GM19035 (cell line): ENCODE measurements at regions not wholly inside any gene's neighbourhood (a gene's known extent, or its start where the extent isn't known, plus 50 kb on each side); places are given as distances from the start of the nearest gene placed in this dataset.

Source experiments
- ATAC-seq: cut with Tn5 transposase; IDR thresholded peaks from one replicate; pipeline ENCODE4 v1.9.1; 2021; ENCODE audit not compliant: unreplicated experiment

DNA sequence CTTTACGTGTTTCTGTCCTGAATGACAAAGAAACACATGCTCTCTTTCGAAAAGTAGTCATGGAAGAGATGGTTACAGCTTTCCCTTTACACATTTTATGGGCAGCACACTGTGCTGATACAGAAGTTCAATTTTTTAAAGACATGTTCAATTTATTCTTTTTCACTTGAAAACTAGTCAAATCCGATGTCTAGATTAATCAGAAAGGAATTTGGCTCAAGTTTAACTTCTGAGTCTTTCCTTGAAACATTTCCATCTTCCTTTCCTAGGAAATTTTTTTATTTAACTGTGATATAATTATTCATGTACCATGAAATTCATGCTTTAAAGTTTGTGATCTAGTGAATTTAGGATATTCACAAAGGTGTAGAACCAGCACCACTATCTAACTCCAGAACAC is 360.1 kb downstream of the TNS3 start:
- ATAC-seq, result no peak

DNA sequence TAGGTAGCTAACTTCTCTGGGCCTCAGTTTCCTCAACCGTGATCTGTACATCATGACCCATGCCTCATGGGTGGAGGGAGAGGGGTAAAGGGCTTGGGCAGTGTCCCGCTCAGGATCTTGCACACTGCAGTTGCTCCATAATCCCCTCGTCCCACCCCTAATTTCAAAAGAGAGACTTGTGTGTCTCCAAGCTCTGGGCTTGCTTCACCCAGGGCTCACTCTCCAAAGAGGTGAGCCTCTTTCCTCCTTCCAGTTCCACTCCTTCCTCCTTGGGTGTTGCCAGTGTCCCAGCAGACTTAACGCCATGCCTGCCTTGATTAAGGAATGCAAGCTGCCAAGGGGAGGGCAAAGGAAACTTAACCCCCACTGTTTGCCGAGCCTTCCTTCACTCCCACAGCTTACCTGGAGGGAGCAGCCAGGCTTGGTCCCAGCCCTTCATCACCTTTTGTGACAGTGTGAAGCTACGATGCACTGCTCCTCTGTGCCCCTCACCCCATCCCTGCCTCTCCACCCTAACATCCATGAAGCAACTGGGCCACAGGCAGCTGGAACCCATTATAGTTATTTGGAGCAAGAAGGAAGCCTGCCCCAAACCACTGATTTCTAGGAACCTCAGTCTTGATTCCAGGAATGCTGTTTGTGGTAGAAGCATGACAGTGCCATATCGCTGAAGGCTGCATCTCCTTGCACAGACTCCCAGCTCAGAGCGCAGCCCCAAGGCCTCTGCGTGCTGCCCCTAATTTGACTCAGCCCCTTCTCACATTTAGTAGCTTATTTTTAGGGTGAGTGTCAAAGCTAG is 363.3 kb downstream of the TNS3 start:
- ATAC-seq, result no peak

DNA sequence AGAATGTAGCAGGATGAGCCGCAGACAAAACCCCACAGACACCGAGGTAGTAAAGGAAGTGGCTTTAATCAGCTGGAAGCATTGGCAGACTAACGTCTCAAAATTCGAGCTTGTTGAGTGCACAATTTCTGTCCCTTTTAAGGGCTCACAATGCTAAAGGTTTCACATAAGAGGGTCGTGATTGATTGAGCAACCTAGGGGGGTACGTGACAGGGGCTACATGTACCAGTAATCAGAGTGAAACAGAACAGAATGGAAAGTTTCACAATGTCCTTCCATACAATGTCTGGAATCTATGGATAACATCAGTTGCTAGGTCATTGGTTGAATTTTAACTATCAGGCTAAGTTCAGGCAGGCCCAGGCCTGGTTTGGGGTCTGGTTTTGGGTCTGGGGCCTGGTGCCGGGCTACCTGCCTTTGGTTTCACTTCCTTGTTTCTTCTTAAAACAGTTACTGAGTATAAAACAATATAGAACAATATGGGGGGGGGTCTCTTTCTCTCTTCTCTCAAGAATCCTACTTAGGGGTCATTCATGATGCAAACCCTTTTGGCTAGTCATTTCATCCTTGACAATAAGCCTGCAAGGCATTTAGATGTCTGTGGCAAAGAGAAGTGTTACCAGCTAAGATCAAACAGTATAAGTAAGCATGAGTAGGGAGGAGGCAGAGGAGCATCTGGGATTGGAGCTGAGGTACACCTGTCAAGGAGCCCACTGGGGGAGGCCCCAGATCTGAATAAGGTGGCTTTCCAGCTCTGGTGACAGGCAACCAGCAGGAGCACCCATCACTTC is 364.1 kb downstream of the TNS3 start:
- ATAC-seq, result no peak

DNA sequence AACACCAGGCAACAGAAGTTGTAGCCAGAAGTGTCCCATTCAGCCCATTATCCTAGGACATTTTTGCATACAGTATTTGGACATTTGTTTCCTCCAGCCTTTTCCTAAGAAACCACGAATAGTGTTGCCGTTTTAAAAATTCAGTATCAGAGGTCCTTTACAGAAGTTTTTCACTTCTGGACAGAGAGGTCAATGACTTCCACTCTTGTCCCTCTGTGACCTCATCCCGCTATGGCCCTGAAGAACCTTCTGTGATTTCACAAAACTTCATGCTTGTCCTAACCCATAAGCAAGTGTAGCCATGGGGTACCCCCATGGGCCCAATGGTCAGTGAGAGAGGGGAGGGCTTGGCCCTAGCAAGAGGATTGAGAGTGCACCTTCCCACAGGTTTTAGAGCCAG is 364.8 kb downstream of the TNS3 start:
- no peak for ATAC-seq

DNA sequence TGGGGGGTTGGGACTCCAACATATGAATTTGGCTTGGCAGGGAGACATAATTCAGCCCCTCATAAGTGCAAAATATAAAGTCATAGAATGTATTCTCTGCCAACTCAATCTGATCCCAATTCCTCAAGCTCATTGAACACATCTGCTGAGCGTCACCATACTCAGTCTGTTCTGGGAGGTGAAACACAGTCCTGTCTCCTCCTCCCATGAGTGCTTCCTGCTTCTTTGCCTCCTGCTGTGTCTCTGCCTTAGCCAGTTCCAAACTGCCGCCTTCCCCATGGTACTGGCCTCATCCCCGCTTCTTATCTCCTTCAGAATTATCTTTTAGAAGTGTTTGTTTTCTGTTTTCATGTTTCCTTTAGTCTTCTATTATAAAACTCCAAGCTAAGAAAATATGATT is 365.5 kb downstream of the TNS3 start:
- no peak for ATAC-seq

DNA sequence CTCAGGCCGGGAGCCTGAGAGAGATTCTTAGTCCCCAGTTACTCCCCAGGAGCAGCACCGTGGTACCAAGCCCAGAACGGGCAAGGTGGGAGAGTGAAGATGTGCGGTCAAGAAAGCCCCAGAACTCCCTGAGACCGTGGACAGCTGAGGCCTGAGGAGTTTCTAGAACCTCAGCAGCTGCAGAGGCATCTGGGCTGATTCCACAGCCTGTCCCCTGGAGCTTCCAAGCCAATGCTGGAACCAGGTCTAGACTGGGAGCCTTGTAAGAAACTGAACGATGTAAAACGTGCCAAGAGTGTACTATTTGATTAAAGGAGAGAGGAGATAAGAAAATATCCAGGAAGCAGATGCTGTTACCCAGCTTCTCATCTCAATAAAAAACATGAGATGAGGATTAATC is 366.3 kb downstream of the TNS3 start:
- no peak for ATAC-seq

DNA sequence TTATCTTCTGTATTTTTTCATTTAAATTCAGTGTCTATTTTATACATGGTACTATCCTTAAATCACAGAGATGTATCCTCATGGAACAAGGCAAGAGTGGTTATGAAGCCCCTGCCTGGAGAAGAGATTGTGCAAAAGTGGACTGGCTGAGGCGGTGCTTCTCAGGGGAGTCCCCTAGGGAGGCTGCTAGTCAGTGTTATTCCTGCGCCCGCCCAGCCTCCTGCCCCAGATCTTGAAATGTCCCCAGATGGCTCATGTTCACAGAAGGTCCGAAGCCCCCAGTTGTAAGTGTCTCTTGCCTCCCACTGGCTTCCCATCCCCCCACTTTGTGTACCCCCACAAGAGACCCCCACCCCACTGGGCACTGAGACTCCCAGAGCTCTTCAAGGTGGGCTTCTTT is 366.9 kb downstream of the TNS3 start:
- no peak for ATAC-seq

DNA sequence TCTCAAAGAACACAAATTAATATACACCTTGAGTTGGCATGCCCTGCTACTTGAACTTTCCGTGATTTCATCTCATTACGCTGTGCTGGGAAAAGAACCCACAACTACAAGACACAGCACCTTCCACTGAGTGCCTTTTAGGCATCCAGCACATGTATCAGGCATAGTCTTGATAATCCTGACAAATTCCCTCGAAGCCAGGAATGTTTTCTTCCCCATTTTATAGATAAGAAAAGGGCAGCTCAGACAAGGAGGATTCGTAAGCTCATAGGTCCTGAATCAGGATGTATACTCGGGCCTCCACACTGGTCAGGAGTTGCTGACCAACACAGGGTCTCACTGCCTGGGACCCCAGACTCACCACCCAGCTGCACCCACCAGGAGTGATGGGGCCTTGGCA is 368.6 kb downstream of the TNS3 start:
- ATAC-seq, result no peak

DNA sequence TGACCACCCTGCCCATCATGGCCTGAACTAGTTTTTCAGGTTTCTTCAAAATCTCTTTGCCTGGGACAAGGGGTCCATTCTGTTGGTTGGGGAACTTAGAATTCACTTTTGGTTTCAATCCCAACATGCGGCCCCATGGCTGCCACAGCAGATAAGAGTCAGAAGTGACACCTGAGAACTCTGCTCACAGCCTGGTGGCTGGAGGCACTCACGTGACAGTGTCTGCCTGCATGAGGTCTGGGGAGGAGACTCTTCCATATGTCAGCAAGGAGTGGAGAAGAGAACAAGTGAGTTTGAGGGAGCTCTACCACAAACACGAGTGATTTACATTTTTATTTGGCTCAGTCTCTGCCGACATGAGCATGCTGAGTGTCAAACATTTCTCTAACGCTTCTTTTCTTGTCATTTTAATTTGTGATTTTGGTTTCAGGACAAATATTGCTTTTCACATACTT is 370.4 kb downstream of the TNS3 start:
- no peak for ATAC-seq

DNA sequence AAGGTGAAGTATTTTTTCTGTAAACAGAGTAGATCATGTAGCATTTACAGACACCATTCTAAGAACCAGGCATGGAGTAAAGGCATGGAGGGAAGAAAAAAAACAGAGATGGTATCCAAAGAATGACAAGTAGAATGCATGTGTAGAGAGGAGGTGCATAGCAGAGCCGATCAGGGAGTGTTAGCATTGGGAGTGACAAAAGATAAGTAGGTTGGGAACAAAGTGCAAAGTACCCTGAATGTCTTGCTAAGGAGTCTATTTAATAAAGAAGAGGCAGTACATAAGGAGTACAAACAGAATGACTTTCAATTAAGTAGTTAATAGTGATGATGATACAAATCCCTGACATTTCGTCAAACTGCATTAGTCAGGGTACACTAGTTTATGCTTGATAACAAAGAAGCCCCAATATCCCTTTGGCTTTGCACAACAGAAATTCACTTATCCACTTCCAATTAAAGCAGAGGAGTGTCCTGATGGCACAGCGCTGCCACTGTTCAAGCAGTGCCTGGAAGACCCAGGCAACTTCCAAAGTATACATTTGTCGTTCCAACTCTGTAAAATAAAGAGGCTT is 371.5 kb downstream of the TNS3 start:
- no peak for ATAC-seq

DNA sequence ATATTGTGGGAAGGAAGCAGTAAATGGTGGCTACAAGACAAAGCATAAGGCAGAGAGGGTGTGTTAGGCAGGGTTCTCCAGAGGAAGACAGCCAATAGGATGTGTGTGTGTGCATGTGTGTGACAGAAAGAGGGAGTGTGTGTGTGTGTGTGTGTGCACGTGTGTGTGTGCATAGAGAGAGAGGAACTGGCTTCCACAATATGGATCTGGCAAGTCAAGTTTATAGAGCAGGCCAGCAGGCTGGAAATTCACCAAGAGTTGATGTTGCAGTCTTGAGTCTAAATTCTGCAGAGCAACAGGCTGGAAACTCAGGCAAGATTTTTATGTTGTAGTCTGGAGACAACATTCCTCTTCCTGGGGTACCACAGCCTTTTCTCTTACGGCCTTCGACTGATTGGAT is 374.0 kb downstream of the TNS3 start:
- ATAC-seq, result no peak

DNA sequence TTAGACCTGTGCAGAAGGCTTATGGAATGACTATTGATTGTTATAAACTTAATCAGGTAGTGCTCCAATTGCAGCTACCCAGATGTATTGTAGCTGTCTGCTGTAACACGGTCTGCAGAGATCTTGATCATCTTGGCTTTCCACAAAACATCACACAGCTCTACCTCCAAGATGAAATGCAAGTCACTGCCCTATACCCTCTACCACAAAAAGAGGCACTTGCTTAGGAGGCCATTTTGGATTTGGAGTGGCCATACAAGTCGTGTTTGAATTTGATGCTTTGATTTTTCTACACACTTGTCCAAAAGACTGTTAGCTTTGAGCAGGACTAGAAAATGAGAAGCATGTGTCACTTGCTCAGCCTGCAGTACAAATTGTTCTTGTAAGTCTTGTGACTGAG is 377.2 kb downstream of the TNS3 start:
- ATAC-seq, result no peak

DNA sequence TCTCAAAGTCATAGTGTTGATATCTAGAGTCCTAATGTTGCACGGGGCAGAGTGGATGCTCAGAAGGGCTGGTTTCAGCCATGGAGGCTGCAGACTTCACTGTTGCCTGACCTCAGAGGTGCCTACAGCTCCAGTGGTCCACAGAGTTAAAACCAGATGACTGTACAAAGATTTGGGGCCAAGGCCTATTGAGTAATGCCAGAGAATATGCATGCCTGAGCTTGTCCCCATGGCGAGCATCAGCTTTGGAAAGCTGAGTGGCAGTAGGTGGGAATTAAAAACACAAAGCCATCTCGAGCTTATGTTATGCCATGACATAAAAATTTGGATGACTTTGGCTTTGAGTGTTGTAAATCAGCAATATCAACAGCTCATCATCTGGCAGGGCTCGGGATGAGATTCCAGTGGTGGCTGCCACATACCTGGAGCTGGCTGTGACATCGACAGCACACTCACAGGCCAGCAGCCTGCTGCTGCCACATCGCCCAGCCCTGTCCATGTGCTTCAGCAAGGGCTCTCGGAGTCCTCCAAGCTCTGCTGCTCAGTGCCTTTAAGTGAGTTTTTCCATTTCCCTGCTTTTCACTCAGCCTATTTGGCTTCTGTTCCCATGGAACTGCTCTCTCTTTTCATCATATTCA is 379.6 kb downstream of the TNS3 start:
- ATAC-seq, result no peak

DNA sequence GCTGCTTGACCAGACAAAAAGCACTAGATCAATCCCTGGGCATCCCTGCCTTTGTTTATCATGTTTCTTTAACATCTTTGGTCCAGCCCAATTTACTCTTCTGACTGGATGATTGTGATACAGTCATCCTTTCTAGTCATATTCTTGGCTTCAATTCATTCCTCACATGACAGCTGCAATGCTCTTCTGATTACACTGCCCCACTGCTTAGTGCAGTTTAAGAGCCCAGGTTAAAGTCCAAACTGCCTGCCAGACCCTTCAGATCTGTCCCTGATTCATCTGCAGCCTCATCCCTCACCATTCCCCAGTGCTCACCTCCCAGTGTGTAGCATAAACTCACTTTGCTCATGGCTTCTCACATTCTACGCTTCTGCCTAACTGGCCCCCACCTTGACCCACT is 383.8 kb downstream of the TNS3 start:
- no peak for ATAC-seq

DNA sequence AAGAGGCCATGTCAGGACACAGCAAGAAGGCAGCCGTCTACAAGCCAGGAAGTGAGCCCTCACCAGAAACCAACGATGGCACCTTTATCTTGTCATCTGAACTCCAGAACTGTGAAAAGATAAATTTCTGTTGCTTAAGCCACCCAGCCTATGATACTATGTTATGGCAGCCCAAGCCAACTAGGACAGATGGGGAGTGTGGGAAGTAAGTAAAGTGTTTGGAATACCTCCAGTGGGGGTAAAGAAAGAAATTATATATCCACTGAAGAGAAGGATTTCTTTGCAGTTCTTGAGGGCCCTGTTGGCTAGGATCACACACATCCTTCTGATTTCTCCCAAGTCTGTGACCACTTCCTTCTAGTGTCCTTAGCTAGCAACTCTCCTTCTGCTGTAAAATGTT is 384.4 kb downstream of the TNS3 start:
- ATAC-seq, result no peak

DNA sequence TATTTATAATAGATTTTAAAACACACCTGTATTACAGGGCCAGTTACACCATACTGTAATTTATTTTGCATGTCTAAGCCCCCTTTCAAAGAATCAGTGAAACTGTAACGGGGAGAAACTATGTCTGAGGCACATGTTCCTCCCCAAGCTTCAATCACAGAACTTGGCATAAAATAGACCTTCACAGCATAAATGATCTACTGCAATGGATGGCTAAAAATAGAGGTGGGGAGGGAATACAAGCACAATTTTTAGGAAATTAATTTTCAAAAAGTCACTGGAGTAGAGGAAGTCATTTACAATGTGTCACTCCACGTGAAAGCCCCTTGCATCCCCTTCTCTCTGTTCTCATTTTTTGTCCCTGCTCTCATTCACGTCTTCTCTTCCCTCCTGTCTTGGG is 385.2 kb downstream of the TNS3 start:
- ATAC-seq, result no peak

DNA sequence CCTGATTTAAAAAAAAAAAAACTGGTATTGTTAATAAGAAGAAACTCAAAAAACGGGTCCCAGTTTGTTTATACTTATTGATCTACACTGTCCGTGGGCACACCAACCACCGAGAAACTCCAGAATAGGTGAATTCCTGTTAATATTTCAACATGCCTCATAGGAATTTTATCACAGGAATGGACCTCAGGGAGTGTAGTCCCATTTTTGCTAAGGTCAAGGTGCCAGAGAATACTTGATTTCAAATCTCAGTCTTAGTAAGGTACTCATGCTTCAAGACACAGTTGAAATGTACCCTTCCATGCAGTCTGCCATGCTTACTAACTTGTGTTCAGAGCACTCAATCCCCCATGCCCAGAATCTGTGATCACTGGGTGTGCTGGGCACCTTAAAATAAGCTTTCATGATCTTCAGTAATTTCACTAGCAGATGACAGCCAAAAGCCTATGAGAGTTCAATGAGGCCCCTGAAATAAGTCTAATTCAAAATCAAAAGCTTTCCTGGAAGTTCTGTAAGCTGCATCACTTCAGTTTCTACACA is 385.7 kb downstream of the TNS3 start:
- no peak for ATAC-seq

DNA sequence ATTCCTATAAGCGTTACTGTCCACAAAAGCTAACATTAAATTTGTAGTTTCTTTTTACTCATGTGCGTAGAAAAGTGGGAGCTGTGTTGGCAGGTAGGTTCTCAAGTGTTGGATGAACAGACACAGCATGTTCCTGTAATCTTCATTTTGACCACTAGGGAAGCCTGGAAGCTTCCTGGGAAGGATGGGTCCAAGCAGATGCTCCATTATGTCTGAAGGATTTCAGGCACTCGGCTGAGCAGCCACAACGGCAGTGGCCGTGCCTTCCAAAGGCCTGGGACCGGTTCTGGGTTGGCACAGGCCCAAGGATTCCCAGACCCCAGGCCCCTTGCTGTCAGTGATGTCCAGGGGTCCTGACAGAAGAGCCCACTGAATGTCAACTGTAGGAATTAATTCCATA is 386.3 kb downstream of the TNS3 start:
- no peak for ATAC-seq

DNA sequence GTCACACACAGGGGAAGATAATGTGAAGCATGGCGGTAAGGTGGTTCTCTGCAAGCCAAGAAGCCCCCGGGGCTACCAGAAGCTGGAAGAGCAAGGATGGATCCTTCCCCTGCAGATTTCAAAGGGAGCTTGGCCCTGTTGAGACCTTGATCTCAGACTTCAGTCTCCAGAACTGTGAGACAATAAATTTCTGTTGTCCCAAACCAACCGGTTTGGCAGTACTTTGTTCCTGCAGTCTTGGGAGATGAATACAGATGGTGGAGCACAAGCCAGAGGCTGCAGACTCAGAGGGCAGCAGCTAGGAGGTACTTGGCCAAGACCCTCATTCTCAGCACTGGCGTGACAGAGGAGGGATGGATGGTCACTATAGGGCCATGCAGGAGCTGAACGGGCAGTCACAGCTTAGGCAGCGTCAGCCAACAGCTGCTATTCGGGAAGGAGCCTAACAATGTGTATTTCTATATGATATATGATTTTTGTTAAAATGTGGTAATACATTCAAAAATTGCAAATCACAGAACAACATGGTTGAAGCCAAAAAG is 387.3 kb downstream of the TNS3 start:
- ATAC-seq, result no peak

DNA sequence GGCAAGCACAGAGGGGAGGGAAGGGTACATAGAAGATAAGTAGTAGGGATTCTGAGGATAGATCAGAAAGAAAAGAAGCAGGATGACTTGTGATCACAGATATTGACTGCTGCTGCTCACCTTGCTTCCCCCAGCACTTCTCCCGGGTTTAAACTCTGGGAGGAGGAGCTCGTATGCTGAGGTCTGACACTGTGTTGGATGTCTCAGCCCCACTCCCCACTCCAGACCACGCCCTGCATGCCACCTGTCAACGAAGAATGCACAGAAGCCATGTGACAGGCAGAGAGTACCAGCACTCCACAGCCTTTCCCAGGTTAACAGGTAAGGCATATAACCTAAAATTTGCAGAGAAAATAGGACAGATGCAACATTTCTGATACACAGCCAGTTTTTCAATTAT is 388.9 kb downstream of the TNS3 start:
- no peak for ATAC-seq

DNA sequence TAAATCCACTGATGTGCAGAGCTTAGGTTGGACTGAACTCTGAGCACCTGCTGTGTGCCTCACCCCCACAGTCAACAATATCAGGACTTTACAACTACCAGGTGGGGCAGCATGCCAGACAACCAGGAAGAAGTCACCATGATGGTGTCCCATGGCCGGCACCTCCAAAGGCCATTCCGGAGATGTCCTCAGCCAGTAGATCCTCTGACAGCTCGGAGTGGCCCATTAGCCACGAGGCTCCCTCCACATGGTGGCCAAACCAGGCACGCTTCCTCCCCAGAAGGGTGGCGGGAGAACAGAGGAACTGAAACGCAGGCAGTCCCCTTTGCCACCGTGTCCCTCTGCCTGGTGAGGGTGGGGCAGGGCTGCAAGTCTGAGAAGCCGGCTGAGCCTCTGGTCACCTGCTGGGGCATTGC is 390.0 kb downstream of the TNS3 start:
- no peak for ATAC-seq
